Activated naive CD4-positive, alpha-beta T cell treated with anti-CD3 and anti-CD28 coated beads, Interleukin-2, amount 50 U/mL, for 24 hours (primary cell): ENCODE measurements at regions not wholly inside any gene's neighbourhood (a gene's known extent, or its start where the extent isn't known, plus 50 kb on each side); places are given as distances from the start of the nearest gene placed in this dataset.
A peak's percentile ranks its signal among the peaks of the same experiment; 100 is the strongest.

Experiments
- H3K27ac Mint-ChIP-seq: one replicate; pipeline ENCODE4 v1.8.0; 2021; ENCODE audit warnings: mild to moderate bottlenecking, mixed read lengths
- H3K27me3 Mint-ChIP-seq: one replicate; pipeline ENCODE4 v1.8.0; 2021; ENCODE audit warnings: mixed read lengths
- H3K36me3 Mint-ChIP-seq: one replicate; pipeline ENCODE4 v1.8.0; 2021; ENCODE audit warnings: mixed read lengths
- H3K4me1 Mint-ChIP-seq: one replicate; pipeline ENCODE4 v1.8.0; 2021; ENCODE audit warnings: mixed read lengths
- H3K4me3 Mint-ChIP-seq: one replicate; pipeline ENCODE4 v1.8.0; 2021; ENCODE audit warnings: mild to moderate bottlenecking, mixed read lengths
- H3K9me3 Mint-ChIP-seq: one replicate; pipeline ENCODE4 v1.8.0; 2021; ENCODE audit warnings: mixed read lengths

GRCh38 chr3:72344647-72345046 is 503.6 kb downstream of the SHQ1 start:
- H3K27me3 Mint-ChIP-seq, result no peaks in the 10 kb centered on the region
- H3K4me1 Mint-ChIP-seq, result peaks cover 78% of the 10 kb centered on the region
- no peak overlapping the region for H3K4me3 Mint-ChIP-seq
- H3K36me3 Mint-ChIP-seq, result no peaks in the 10 kb centered on the region
- peak overlapping the region; percentile 25 for H3K27ac Mint-ChIP-seq
- H3K9me3 Mint-ChIP-seq, result no peaks in the 10 kb centered on the region

GRCh38 chr3:72344236-72344635 is 504.0 kb downstream of the SHQ1 start:
- H3K27ac Mint-ChIP-seq, result peak overlapping the region; percentile 42
- peak overlapping the region; percentile 27 for H3K4me3 Mint-ChIP-seq
- peaks cover 77% of the 10 kb centered on the region for H3K4me1 Mint-ChIP-seq
- H3K9me3 Mint-ChIP-seq, result no peaks in the 10 kb centered on the region
- no peaks in the 10 kb centered on the region for H3K36me3 Mint-ChIP-seq
- no peaks in the 10 kb centered on the region for H3K27me3 Mint-ChIP-seq

- Mint-ChIP-seq H3K4me3 (peak overlapping the region; percentile 40), H3K27ac (peak overlapping the region; percentile 42), H3K9me3 (no peaks in the 10 kb centered on the region), H3K36me3 (no peaks in the 10 kb centered on the region), H3K4me1 (peaks cover 66% of the 10 kb centered on the region), H3K27me3 (no peaks in the 10 kb centered on the region)
These were observed 505.2 kb downstream of the SHQ1 start for GRCh38 chr3:72343078-72343477.

- H3K27me3 Mint-ChIP-seq, result no peaks in the 10 kb centered on the region
- H3K4me1 Mint-ChIP-seq, result peaks cover 60% of the 10 kb centered on the region
- H3K9me3 Mint-ChIP-seq, result no peaks in the 10 kb centered on the region
- H3K36me3 Mint-ChIP-seq, result no peaks in the 10 kb centered on the region
- no peak overlapping the region for H3K4me3 Mint-ChIP-seq
- H3K27ac Mint-ChIP-seq, result peak overlapping the region; percentile 64
These were observed 505.8 kb downstream of the SHQ1 start for GRCh38 chr3:72342450-72342849.

- H3K9me3 Mint-ChIP-seq, result no peaks in the 10 kb centered on the region
- no peaks in the 10 kb centered on the region for H3K36me3 Mint-ChIP-seq
- H3K4me1 Mint-ChIP-seq, result peaks cover 54% of the 10 kb centered on the region
- H3K4me3 Mint-ChIP-seq, result no peak overlapping the region
- no peak overlapping the region for H3K27ac Mint-ChIP-seq
- H3K27me3 Mint-ChIP-seq, result no peaks in the 10 kb centered on the region
These were observed 506.3 kb downstream of the SHQ1 start for GRCh38 chr3:72341920-72342319.

- H3K27ac Mint-ChIP-seq, result peak overlapping the region; percentile 37
- H3K36me3 Mint-ChIP-seq, result no peaks in the 10 kb centered on the region
- H3K9me3 Mint-ChIP-seq, result no peaks in the 10 kb centered on the region
- no peaks in the 10 kb centered on the region for H3K27me3 Mint-ChIP-seq
- no peak overlapping the region for H3K4me3 Mint-ChIP-seq
- peaks cover 49% of the 10 kb centered on the region for H3K4me1 Mint-ChIP-seq
These were observed 506.9 kb downstream of the SHQ1 start for GRCh38 chr3:72341380-72341770.

- H3K27ac Mint-ChIP-seq, result peak overlapping the region; percentile 37
- peaks cover 42% of the 10 kb centered on the region for H3K4me1 Mint-ChIP-seq
- H3K4me3 Mint-ChIP-seq, result no peak overlapping the region
- H3K9me3 Mint-ChIP-seq, result no peaks in the 10 kb centered on the region
- no peaks in the 10 kb centered on the region for H3K27me3 Mint-ChIP-seq
- no peaks in the 10 kb centered on the region for H3K36me3 Mint-ChIP-seq
These were observed 507.5 kb downstream of the SHQ1 start for GRCh38 chr3:72340476-72341379.

- no peaks in the 10 kb centered on the region for H3K9me3 Mint-ChIP-seq
- no peak overlapping the region for H3K4me3 Mint-ChIP-seq
- peaks cover 36% of the 10 kb centered on the region for H3K4me1 Mint-ChIP-seq
- no peaks in the 10 kb centered on the region for H3K27me3 Mint-ChIP-seq
- H3K27ac Mint-ChIP-seq, result no peak overlapping the region
- no peaks in the 10 kb centered on the region for H3K36me3 Mint-ChIP-seq
These were observed 508.2 kb downstream of the SHQ1 start for GRCh38 chr3:72340056-72340455.

- H3K27me3 Mint-ChIP-seq, result no peaks in the 10 kb centered on the region
- H3K27ac Mint-ChIP-seq, result no peak overlapping the region
- no peaks in the 10 kb centered on the region for H3K36me3 Mint-ChIP-seq
- H3K4me3 Mint-ChIP-seq, result no peak overlapping the region
- peaks cover 32% of the 10 kb centered on the region for H3K4me1 Mint-ChIP-seq
- no peaks in the 10 kb centered on the region for H3K9me3 Mint-ChIP-seq
These were observed 508.6 kb downstream of the SHQ1 start for GRCh38 chr3:72339670-72340030.

- Mint-ChIP-seq H3K27me3 (no peaks in the 10 kb centered on the region), H3K9me3 (no peaks in the 10 kb centered on the region), H3K36me3 (no peaks in the 10 kb centered on the region), H3K4me3 (no peak overlapping the region), H3K4me1 (peaks cover 26% of the 10 kb centered on the region), H3K27ac (no peak overlapping the region)
These were observed 509.1 kb downstream of the SHQ1 start for GRCh38 chr3:72338942-72339669.

- H3K27ac Mint-ChIP-seq, result no peak overlapping the region
- no peaks in the 10 kb centered on the region for H3K9me3 Mint-ChIP-seq
- H3K4me1 Mint-ChIP-seq, result peaks cover 18% of the 10 kb centered on the region
- H3K36me3 Mint-ChIP-seq, result no peaks in the 10 kb centered on the region
- no peaks in the 10 kb centered on the region for H3K27me3 Mint-ChIP-seq
- H3K4me3 Mint-ChIP-seq, result no peak overlapping the region
These were observed 509.9 kb downstream of the SHQ1 start for GRCh38 chr3:72338082-72338941.

GRCh38 chr3:72337480-72337855 is 510.8 kb downstream of the SHQ1 start:
- no peak overlapping the region for H3K4me3 Mint-ChIP-seq
- no peaks in the 10 kb centered on the region for H3K27me3 Mint-ChIP-seq
- H3K27ac Mint-ChIP-seq, result no peak overlapping the region
- no peaks in the 10 kb centered on the region for H3K36me3 Mint-ChIP-seq
- H3K9me3 Mint-ChIP-seq, result no peaks in the 10 kb centered on the region
- peaks cover 10% of the 10 kb centered on the region for H3K4me1 Mint-ChIP-seq

GRCh38 chr3:72336821-72337479 is 511.3 kb downstream of the SHQ1 start:
- Mint-ChIP-seq H3K27me3 (no peaks in the 10 kb centered on the region), H3K4me3 (no peak overlapping the region), H3K9me3 (no peaks in the 10 kb centered on the region), H3K36me3 (no peaks in the 10 kb centered on the region), H3K27ac (no peak overlapping the region), H3K4me1 (peaks cover 8% of the 10 kb centered on the region)

- no peaks in the 10 kb centered on the region for H3K9me3 Mint-ChIP-seq
- H3K27ac Mint-ChIP-seq, result no peak overlapping the region
- no peak overlapping the region for H3K4me3 Mint-ChIP-seq
- no peaks in the 10 kb centered on the region for H3K27me3 Mint-ChIP-seq
- peaks cover under 1% of the 10 kb centered on the region for H3K4me1 Mint-ChIP-seq
- H3K36me3 Mint-ChIP-seq, result no peaks in the 10 kb centered on the region
These were observed 512.1 kb downstream of the SHQ1 start for GRCh38 chr3:72336114-72336651.
